ENCODE measurements at regions not wholly inside any gene's neighbourhood (a gene's known extent, or its start where the extent isn't known, plus 50 kb on each side); places are given as distances from the start of the nearest gene placed in this dataset.
A peak's percentile ranks its signal among the peaks of the same experiment; 100 is the strongest.

DNA sequence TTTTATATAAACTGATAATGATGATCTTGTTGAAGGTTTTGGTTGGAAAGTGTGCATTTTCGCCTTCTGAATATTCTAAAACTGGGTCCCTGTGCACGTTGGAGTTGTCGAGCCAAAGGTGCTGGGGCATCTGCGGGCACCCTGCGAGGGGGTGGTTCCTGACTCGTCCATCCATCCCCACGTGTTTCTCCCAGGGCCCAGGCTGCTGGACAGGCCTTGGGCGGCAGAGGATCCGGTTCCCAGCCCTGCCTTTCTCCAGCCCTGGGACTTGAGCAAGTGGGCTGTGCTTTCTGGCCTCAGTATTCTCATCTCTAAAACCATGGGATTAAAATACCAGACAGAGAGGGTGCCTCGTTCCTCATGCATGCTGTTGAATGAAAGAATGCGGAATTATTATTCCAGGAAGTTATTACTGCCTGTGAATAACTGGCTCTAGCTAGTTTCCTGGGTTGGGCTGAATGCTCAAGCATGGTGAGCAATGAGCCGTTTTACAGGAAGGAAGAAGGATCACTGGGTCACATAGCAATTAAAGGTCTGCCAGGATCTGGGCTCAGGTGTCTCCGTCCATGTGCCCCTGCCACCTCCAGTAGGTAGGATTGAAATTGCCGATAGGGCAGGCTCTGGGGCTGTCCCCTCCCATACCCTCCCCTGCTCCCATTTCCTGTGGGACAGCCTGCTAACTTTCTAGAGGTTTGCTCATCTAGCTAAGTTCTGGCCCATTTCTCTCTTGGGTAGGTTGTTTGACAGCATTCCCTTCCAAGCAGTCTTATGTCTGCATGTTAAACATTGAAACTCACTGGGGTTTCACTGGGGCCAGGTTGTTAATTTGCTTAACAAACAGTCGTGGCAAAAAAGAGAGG lies 77.2 kb upstream of the HS6ST1 start:
- Histone ChIP-seq H3K4me3 (no peak overlapping the region), H3K27ac (no peak overlapping the region), H3K9me3 (peaks cover 0 to 4% of the 10 kb centered on the region in 2 donors), H3K36me3 (no peaks in the 10 kb centered on the region), H3K4me1 (no peaks in the 10 kb centered on the region), H3K27me3 (no peaks in the 10 kb centered on the region)
- intact Hi-C loops (cut with DNase I): no loop called here
- peak in 1 of 2 donors; percentile 30 for DNase-seq (ENCODE audit: low spot score in 2 of 2)
- TF ChIP-seq, protein P1, sequence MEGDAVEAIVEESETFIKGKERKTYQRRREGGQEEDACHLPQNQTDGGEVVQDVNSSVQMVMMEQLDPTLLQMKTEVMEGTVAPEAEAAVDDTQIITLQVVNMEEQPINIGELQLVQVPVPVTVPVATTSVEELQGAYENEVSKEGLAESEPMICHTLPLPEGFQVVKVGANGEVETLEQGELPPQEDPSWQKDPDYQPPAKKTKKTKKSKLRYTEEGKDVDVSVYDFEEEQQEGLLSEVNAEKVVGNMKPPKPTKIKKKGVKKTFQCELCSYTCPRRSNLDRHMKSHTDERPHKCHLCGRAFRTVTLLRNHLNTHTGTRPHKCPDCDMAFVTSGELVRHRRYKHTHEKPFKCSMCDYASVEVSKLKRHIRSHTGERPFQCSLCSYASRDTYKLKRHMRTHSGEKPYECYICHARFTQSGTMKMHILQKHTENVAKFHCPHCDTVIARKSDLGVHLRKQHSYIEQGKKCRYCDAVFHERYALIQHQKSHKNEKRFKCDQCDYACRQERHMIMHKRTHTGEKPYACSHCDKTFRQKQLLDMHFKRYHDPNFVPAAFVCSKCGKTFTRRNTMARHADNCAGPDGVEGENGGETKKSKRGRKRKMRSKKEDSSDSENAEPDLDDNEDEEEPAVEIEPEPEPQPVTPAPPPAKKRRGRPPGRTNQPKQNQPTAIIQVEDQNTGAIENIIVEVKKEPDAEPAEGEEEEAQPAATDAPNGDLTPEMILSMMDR (IDR thresholded peaks at IDR 0.05): no peak

DNA sequence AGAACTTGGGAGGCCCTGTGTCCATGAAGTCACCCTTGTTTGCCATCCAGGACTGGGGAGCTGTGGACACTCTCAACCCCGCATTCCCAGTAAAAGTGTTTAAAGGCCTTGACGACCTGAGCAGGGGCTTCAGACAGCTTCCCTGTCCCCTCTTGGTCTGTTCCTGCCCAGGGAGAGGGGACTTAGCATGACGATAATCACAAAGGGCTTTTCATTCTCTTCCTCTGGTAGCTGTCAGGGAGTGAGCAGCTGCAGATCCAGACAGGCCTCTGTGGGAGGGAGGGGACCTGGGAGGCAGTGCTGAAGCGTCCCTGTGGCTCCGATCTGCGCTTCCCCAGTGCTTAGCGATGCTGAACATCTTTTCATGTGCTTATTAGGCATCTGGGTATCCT lies 77.8 kb upstream of the HS6ST1 start:
- Histone ChIP-seq H3K9me3 (peaks cover 0 to 4% of the 10 kb centered on the region in 2 donors), H3K4me3 (no peak overlapping the region), H3K36me3 (no peaks in the 10 kb centered on the region), H3K27me3 (no peaks in the 10 kb centered on the region), H3K4me1 (no peaks in the 10 kb centered on the region), H3K27ac (no peak overlapping the region)
- DNase-seq (ENCODE audit: low spot score in 2 of 2): peak in 1 of 2 donors; percentile 53
- TF ChIP-seq, protein P1 (IDR thresholded peaks at IDR 0.05): no peak
- intact Hi-C loops (cut with DNase I): no loop called here

DNA sequence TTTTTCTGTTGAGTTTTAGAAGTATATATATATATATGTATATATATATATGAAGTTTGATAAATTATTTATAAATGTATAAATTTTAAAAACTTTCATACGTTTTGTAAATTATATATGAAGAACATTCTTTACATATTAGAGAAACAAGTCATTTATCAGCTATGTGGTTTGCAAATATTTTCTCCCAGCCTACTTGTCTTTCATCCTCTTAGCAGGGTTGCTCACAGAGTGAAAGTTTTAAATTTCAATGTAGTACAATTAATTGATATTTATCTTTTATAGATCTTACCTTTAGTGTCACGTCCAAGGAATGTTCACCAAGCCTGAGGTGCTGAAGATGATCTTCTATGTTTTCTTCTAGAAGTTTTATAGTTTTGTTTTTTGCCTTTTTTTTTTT lies 78.3 kb upstream of the HS6ST1 start:
- TF ChIP-seq, protein P1 (IDR thresholded peaks at IDR 0.05): no peak
- intact Hi-C loops (cut with DNase I): no loop called here

DNA sequence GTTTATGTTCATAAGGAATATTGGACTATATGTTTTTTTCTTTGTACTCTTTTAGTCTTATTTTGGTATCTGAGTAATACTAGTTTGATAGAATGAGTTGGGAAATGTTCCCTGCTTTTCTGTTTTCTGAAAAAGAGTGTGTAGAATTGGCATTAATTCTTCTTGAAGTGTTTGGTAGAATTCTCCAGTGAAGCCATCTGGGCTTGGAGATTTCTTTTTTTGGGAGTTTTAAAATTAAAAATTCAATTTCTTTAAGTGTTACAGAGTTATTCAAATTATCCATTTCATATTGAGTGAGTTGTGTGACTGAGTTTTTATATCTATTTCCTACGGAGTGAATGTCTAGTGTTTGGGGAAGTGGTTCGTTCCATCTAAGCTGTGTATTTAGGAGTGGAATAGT lies 80.6 kb upstream of the HS6ST1 start:
- TF ChIP-seq, protein P1 (IDR thresholded peaks at IDR 0.05): no peak
- H3K27ac ChIP-seq: no peak overlapping the region
- no peak for DNase-seq (ENCODE audit: low spot score in 2 of 2)
- H3K36me3 ChIP-seq: no peaks in the 10 kb centered on the region
- peaks cover 0 to 4% of the 10 kb centered on the region in 2 donors for H3K9me3 ChIP-seq
- H3K27me3 ChIP-seq: no peaks in the 10 kb centered on the region
- H3K4me3 ChIP-seq: no peak overlapping the region
- intact Hi-C loops (cut with DNase I): no loop called here
- no peaks in the 10 kb centered on the region for H3K4me1 ChIP-seq

More for the DNA sequence above, 78.3 kb upstream of the HS6ST1 start:
- Histone ChIP-seq H3K27ac (no peak overlapping the region), H3K4me3 (no peak overlapping the region), H3K4me1 (no peaks in the 10 kb centered on the region), H3K27me3 (no peaks in the 10 kb centered on the region), H3K9me3 (peaks cover 0 to 4% of the 10 kb centered on the region in 2 donors), H3K36me3 (no peaks in the 10 kb centered on the region)
- no peak for DNase-seq (ENCODE audit: low spot score in 2 of 2)

DNA sequence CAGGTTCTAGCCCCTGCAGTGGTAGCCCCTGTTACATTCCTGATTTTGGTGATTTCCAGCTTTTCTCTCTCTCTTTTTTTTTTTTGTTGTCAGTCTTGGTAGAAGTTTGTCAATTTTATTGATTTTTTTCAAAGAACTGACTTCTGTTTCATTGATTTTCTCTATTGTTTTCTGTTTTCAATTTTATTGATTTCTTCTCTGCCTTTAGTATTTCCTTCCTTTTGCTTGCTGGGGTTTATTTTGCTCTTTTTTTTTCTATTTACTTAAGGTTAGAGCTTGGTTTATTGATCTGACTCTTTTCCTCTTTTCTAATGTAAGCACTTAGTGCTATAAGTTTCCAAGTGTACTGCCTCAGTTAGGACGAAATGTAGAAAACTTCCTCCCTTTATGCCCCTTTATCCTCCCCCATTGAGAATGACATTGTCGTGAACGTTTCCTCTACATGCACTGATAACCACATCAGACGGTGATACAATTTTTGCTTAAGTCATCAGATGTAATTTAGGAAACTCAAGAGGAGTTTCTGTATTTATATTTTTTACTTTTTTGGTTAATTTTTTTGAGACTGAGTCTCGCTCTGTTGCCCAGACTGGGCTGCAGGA lies 81.1 kb upstream of the HS6ST1 start:
- H3K9me3 ChIP-seq: peaks cover 0 to 4% of the 10 kb centered on the region in 2 donors
- no peak overlapping the region for H3K4me3 ChIP-seq
- TF ChIP-seq, protein P1 (IDR thresholded peaks at IDR 0.05): no peak
- no peaks in the 10 kb centered on the region for H3K36me3 ChIP-seq
- no peaks in the 10 kb centered on the region for H3K4me1 ChIP-seq
- intact Hi-C loops (cut with DNase I): no loop called here
- no peak overlapping the region for H3K27ac ChIP-seq
- no peaks in the 10 kb centered on the region for H3K27me3 ChIP-seq
- DNase-seq (ENCODE audit: low spot score in 2 of 2): no peak
